HAP-1 (cell line): ENCODE measurements at regions not wholly inside any gene's neighbourhood (a gene's known extent, or its start where the extent isn't known, plus 50 kb on each side); places are given as distances from the start of the nearest gene placed in this dataset.

Source experiments
- DNase-seq, 2 experiments: peaks; one replicate each; pipeline ENCODE4 v3.0.0-alpha.2; 2016 to 2020; ENCODE audit warnings: low spot score in 2 of 2
- H3K27me3 ChIP-seq: fragments of 250-450 bp; sonication (Bioruptor Pico); 2 replicates; pipeline ENCODE4 v1.5.1; 2020; ENCODE audit warnings: low read depth, mild to moderate bottlenecking, moderate library complexity
- H3K36me3 ChIP-seq: fragments of 250-450 bp; sonication (Bioruptor Pico); replicated peaks from 2 replicates; pipeline ENCODE4 v1.5.1; 2020; ENCODE audit warnings: mild to moderate bottlenecking
- H3K4me1 ChIP-seq: fragments of 250-450 bp; sonication (Bioruptor Pico); 2 replicates; pipeline ENCODE4 v1.5.1; 2020; ENCODE audit warnings: mild to moderate bottlenecking
- H3K4me3 ChIP-seq: fragments of 250-450 bp; sonication (Bioruptor Pico); 2 replicates; pipeline ENCODE4 v1.5.1; 2020; ENCODE audit warnings: mild to moderate bottlenecking, moderate library complexity
- H3K9me3 ChIP-seq: fragments of 250-450 bp; sonication (Bioruptor Pico); 2 replicates; pipeline ENCODE4 v1.5.1; 2020; ENCODE audit warnings: mild to moderate bottlenecking, moderate library complexity
- in situ Hi-C: fragments of 300-500 bp; cut with MboI; formaldehyde crosslinking; loops from 3 replicates; pipeline ENCODE4 v1.14.3; 2020; ENCODE audit warnings: low sequenced_read_pairs, inconsistent platforms, mixed read lengths

DNA sequence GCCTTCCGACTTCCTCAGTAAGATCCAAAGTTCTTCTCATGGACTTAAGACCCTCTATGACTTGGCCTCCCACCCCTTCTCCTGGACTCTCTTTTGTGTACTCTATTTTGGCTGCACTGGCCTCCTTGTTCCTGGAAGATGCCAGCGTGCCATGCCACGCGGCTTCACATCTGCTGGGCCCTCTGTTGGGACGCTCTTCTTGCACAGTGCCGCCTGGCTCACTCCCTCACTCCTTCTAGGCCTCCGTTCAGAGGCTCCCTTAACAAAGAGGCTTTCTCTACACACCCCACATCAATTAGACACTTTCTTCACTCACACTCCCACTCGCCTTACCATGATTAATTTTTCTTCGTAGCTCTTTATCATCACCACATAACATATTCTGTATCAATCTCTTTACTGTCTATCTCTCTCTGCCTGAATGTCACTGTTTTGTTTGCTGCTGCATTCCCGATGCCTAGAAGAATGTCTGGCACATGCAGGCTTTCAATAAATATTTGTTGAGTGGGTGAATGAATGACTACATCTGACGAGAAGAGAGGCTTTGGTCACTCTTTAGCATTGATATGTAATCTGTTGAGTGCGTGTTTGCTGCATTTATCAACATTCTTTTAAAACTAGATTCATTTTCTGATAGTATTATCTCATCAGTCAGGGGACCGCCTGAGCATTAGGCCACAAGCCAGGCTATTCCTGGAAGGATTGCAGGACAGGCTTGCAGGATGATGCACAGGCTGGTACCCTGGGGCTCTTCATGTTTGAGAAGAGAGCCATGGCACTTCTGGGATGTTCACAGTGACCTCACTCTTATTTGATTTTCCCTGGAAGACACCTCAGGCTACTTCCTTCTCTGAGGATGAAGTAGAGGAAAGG lies 60.6 kb upstream of the AMPD3 start:
- H3K4me3 ChIP-seq, result no peak overlapping the region
- no peak for DNase-seq
- in situ Hi-C loops, result no loop called here
- H3K9me3 ChIP-seq, result peaks cover 4% of the 10 kb centered on the region
- H3K27me3 ChIP-seq, result no peaks in the 10 kb centered on the region
- H3K4me1 ChIP-seq, result peaks cover 36% of the 10 kb centered on the region
- no peaks in the 10 kb centered on the region for H3K36me3 ChIP-seq

DNA sequence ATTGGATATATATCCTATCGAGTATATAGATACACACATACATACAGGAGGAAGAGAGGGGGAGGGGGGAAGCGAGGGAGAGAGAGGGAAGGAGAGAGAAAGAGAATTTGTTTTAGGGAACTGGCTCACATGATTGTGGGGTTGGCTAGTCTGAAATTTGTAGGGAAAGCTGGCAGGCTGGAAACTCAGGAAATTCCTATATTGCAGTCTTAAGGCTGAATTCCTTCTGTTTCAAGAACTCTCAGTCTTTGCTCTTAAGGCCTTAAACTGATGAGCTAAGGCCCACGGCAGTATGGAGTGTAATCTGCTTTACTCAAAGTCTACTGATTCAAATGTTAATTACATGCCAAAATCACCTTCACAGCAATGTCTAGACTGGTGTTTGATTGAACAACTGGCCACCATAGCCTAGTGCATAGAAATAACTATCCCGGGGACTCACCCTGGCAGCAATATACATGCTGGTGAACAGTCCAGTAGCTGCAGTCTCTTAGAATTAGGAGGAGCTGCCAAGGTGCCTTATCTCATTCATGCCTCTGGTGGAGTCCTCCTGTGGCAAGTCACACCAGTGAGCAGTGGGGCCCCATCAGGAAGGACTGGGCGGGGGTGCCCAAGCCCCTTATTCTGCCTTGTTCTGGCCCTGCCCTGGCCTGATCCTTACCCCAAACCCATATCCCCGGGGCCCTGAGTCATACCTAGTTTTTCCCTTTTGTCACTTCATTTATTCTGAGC lies 59.7 kb upstream of the AMPD3 start:
- Histone ChIP-seq H3K9me3 (peaks cover 4% of the 10 kb centered on the region), H3K36me3 (no peaks in the 10 kb centered on the region), H3K27me3 (no peaks in the 10 kb centered on the region), H3K4me1 (peaks cover 36% of the 10 kb centered on the region), H3K4me3 (no peak overlapping the region)
- DNase-seq, result peak in 1 of 2 experiments; percentile 33
- in situ Hi-C loops, result no loop called here

DNA sequence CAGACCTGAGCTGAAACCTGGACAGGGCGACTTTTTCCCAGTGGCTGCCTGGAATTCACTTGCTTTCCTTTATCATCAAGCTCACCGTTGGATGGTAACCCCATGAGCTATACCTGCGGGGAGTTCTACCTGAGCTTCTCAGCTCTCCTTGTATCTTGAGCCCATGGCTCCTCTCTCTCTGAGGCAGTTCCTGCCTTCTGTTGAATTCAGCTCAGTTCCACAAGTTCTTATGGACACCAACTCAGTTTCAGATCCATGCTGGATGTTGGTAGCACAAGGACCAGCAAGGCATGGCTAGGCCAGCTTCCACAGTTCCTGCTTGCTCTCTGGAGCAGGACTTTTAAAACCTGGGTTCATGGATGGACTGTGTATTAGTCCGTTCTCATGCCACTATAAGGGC lies 58.3 kb upstream of the AMPD3 start:
- no peak for DNase-seq
- Histone ChIP-seq H3K36me3 (no peaks in the 10 kb centered on the region), H3K9me3 (no peaks in the 10 kb centered on the region), H3K4me3 (no peak overlapping the region), H3K4me1 (peaks cover 29% of the 10 kb centered on the region), H3K27me3 (no peaks in the 10 kb centered on the region)
- in situ Hi-C loops, result no loop called here

DNA sequence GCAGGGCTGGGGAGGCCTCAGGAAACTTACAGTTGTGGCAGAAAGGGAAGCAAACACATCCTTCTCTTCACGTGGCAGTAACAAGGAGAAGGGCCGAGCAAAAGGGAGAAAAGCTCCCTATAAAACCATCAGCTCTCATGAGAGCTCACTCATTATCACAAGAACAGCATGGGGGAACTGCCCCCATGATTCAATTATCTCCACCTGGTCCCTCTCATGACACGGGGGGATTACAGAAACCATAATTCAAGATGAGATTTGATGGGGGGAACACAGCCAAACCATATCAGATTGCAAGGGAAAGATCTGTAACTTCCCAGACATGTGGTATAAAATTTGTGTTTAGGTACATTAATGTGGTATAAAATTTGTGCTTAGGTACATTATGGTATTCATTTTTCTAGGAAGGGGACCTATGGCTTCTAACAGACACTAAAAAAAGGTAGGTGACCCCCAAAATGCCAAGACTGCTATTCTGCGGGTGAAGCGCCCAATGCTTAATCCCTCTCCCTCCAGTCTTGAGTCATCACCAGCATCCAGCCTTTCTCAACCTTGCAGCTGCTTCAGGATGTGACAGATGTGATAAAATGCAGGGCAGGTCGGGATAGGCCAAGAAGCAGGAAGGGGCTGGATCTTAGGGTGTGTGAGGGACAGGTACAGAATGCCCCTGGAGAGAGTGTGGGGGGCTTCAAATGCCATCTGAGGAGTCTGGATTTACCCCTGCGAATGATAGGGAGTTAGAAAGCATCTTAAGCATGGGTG lies 57.7 kb upstream of the AMPD3 start:
- Histone ChIP-seq H3K9me3 (no peaks in the 10 kb centered on the region), H3K4me1 (peaks cover 25% of the 10 kb centered on the region), H3K27me3 (no peaks in the 10 kb centered on the region), H3K4me3 (no peak overlapping the region), H3K36me3 (no peaks in the 10 kb centered on the region)
- no peak for DNase-seq
- in situ Hi-C loops, result no loop called here

- Histone ChIP-seq H3K4me1 (peaks cover 16% of the 10 kb centered on the region), H3K4me3 (no peak overlapping the region), H3K36me3 (no peaks in the 10 kb centered on the region), H3K9me3 (no peaks in the 10 kb centered on the region), H3K27me3 (no peaks in the 10 kb centered on the region)
- DNase-seq, result no peak
- in situ Hi-C loops, result no loop called here
Measured at GRCh38 chr11:10398525-10398924, 56.5 kb upstream of the AMPD3 start.

GRCh38 chr11:10400856-10401255 lies 54.2 kb upstream of the AMPD3 start:
- Histone ChIP-seq H3K4me1 (no peaks in the 10 kb centered on the region), H3K36me3 (no peaks in the 10 kb centered on the region), H3K27me3 (no peaks in the 10 kb centered on the region), H3K4me3 (no peak overlapping the region), H3K9me3 (no peaks in the 10 kb centered on the region)
- in situ Hi-C loops, result no loop called here
- DNase-seq, result no peak

GRCh38 chr11:10401256-10401655 lies 53.8 kb upstream of the AMPD3 start:
- no peaks in the 10 kb centered on the region for H3K36me3 ChIP-seq
- in situ Hi-C loops, result no loop called here
- H3K4me1 ChIP-seq, result peaks cover under 1% of the 10 kb centered on the region; the same call in 1 of the 2 replicates
- H3K4me3 ChIP-seq, result no peak overlapping the region
- H3K9me3 ChIP-seq, result no peaks in the 10 kb centered on the region
- H3K27me3 ChIP-seq, result no peaks in the 10 kb centered on the region
- no peak for DNase-seq

DNA sequence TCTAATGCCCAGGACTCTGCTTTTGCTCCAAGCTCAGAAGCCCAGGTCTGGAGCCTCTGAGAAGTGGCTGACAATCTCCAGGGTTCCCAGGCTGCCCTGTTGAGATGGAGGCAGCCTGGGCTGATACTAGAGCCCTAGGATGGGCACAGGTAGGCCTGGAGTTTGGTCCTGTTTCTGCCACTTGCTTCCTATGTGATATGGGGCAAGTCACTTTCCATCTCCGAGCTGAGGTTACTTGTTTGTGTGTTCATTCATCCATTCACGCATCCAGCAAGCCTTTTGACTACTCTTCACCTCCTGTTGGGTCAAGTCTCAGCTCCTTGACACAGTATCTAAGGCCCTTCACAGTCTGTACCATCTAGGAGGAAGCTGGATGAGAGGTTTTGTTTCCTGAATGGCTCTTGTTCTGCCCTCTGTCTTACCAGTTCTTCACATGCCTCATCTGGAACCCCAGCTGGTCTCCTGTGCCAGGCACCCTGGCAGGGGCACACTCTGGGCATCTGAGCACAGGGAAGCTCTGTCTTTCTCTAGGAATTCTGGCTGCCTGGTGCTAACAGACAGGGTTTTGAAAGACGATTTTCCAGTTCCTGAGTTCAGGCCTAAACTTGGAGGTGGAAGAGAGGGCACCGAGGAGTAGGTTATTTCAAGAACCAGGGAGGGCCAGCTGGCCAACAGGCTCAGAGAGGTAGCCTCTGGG lies 53.2 kb upstream of the AMPD3 start:
- H3K9me3 ChIP-seq, result no peaks in the 10 kb centered on the region
- in situ Hi-C loops, result no loop called here
- no peak overlapping the region for H3K4me3 ChIP-seq
- H3K36me3 ChIP-seq, result no peaks in the 10 kb centered on the region
- DNase-seq, result no peak
- peaks cover 3% of the 10 kb centered on the region; the same call in 1 of the 2 replicates for H3K4me1 ChIP-seq
- H3K27me3 ChIP-seq, result no peaks in the 10 kb centered on the region
